Stimulated activated naive B cell treated with anti-CD40 and anti-IgM and Interleukin-4, amounts not matched to agents 10 μg/mL and 1 μg/mL and 100 μg/mL, for 72 hours (primary cell): ENCODE measurements at regions not wholly inside any gene's neighbourhood (a gene's known extent, or its start where the extent isn't known, plus 50 kb on each side); places are given as distances from the start of the nearest gene placed in this dataset.

Source experiments
- ATAC-seq, 2 donors: fragments of 150-1000 bp; cut with Tn5 transposase; replicated peaks; 2 replicates each; pipeline ENCODE4 v1.10.0; 2021; ENCODE audit warnings: moderate library complexity in 1 of 2
- DNase-seq: peaks from one replicate; pipeline ENCODE4 v3.0.0; 2021
- H3K27ac Mint-ChIP-seq: one replicate; pipeline ENCODE4 v1.8.0; 2022; ENCODE audit warnings: mild to moderate bottlenecking, mixed read lengths
- H3K27me3 Mint-ChIP-seq, 2 donors: one replicate each; pipeline ENCODE4 v1.8.0; 2022; ENCODE audit warnings: mixed read lengths in 2 of 2
- H3K36me3 Mint-ChIP-seq, 2 donors: one replicate each; pipeline ENCODE4 v1.8.0; 2022; ENCODE audit warnings: mixed read lengths in 2 of 2, mild to moderate bottlenecking in 1 of 2
- H3K4me1 Mint-ChIP-seq, 2 donors: one replicate each; pipeline ENCODE4 v1.8.0; 2022; ENCODE audit warnings: mixed read lengths in 2 of 2, mild to moderate bottlenecking in 1 of 2
- H3K4me3 Mint-ChIP-seq, 2 donors: one replicate each; pipeline ENCODE4 v1.8.0; 2022; ENCODE audit warnings: mild to moderate bottlenecking in 2 of 2, mixed read lengths in 2 of 2, moderate library complexity in 1 of 2
- H3K9me3 Mint-ChIP-seq, 2 donors: one replicate each; pipeline ENCODE4 v1.8.0; 2022; ENCODE audit warnings: mixed read lengths in 2 of 2, mild to moderate bottlenecking in 1 of 2

DNA sequence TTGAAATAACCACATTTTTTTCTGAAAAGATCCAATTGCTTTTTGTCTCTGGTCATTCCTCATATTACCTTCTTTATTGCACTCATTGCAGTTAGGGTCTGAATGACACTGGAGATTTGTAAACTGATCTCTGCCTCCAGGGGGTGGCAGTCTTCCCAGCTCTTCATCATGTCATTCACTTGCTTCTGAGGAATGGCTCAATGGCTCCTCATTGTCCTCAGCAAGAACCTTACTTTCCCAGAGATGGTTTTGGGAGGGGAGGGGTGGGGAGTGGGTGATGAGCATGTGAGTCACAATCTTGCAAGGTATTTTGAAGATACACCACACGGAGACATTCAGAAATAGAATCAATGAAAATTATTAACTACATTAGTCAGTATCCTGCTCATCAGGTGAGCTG, 159.8 kb upstream of the GAS1 start:
- peaks cover 3 to 4% of the 10 kb centered on the region in 2 donors for H3K9me3 Mint-ChIP-seq
- no peaks in the 10 kb centered on the region for H3K36me3 Mint-ChIP-seq
- H3K27ac Mint-ChIP-seq = no peak overlapping the region

DNA sequence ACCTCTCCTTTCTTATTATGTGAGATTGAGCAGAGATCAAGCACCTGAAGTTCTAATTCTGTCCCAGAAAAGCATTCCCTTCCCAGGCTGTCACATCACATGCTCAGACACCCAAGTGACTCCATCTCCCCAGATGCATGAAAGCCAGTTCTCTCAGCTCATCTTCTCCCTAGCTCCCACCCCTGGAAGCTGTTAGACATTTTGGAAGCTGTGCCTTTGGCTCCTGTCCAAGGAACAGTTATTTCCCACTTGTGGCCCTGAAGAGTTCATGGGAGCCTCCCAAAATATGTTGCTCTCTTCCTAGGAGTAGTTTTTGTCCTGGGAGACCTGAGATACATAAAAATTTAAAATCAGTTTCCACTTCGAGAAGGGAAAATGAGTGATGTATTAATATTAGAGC, 161.4 kb upstream of the GAS1 start:
- DNase-seq (no peak), ATAC-seq (no peak)
- H3K9me3 Mint-ChIP-seq = peaks cover 2 to 4% of the 10 kb centered on the region in 2 donors
- H3K4me3 Mint-ChIP-seq = no peak overlapping the region
- no peak overlapping the region for H3K27ac Mint-ChIP-seq
- no peaks in the 10 kb centered on the region for H3K27me3 Mint-ChIP-seq
- no peaks in the 10 kb centered on the region for H3K4me1 Mint-ChIP-seq
- no peaks in the 10 kb centered on the region for H3K36me3 Mint-ChIP-seq

More for the DNA sequence above, 159.8 kb upstream of the GAS1 start:
- Mint-ChIP-seq H3K4me3 (no peak overlapping the region), H3K27me3 (no peaks in the 10 kb centered on the region), H3K4me1 (no peaks in the 10 kb centered on the region)
- ATAC-seq (no peak), DNase-seq (no peak)

DNA sequence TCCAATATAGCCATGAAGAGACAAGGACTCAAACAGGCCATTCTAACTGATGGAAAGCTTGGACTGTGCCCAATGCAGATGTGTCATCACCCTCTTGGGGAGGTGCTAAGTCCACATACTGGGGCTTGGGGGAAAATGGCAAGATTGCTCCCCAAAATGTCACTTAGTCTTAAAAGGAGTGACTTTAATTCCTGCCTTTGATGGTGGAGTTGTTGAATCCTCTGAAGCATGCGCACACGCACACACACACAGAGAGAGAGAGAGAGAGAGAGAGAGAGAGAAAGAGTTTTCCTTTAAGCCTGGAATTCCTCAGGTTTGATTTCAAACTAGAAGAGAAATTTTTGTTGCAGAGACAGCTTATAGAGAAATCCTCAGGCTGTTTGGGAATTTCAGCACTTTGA, 161.9 kb upstream of the GAS1 start:
- no peaks in the 10 kb centered on the region for H3K27me3 Mint-ChIP-seq
- H3K27ac Mint-ChIP-seq = no peak overlapping the region
- H3K36me3 Mint-ChIP-seq = no peaks in the 10 kb centered on the region
- H3K4me1 Mint-ChIP-seq = no peaks in the 10 kb centered on the region
- peaks cover 2 to 4% of the 10 kb centered on the region in 2 donors for H3K9me3 Mint-ChIP-seq
- no peak for ATAC-seq
- H3K4me3 Mint-ChIP-seq = no peak overlapping the region
- DNase-seq = no peak

DNA sequence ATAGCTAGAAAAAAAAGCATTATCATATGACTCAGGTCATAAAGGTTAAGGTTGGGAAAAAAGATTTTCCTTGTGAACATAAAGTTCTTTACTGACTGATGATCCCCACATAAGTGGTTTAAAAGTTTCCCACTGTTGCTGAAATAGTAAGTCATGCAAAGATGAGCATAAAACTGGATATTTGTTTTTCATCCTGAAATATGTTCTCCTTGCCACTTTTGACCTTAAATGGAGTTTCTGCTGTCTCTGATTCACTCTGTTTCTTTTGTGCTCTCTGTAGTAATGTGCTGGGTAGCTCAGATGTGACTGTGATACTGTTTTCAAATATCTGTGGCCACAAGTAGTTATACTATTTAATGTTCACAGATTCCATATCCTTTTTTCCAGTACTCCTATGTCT, 162.5 kb upstream of the GAS1 start:
- H3K27ac Mint-ChIP-seq = no peak overlapping the region
- H3K36me3 Mint-ChIP-seq = no peaks in the 10 kb centered on the region
- no peaks in the 10 kb centered on the region for H3K27me3 Mint-ChIP-seq
- H3K4me3 Mint-ChIP-seq = no peak overlapping the region
- DNase-seq = no peak
- peaks cover 2 to 4% of the 10 kb centered on the region in 2 donors for H3K9me3 Mint-ChIP-seq
- no peaks in the 10 kb centered on the region for H3K4me1 Mint-ChIP-seq
- ATAC-seq = no peak

DNA sequence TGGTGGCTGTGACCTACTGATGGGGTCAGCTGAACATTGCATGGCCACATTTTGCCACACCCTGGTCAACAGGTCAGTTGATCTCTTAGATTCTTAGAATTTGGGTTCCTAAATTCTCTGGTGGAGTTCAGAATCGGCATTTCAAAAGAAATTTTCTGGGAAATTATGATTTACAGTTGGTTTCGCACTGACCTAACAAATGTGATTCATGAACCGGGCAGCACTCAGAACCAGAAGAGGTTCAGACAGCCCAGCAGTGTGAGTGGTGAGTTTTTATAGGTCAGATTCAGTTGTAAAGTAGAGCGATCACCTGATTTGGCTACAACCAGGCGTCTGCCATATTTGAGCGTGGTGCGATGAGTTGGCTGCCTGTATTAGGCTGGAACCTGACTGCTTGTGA, 163.7 kb upstream of the GAS1 start:
- Mint-ChIP-seq H3K27me3 (no peaks in the 10 kb centered on the region), H3K9me3 (peaks cover 2 to 4% of the 10 kb centered on the region in 2 donors), H3K4me3 (no peak overlapping the region), H3K27ac (no peak overlapping the region), H3K4me1 (no peaks in the 10 kb centered on the region), H3K36me3 (no peaks in the 10 kb centered on the region)
- ATAC-seq (no peak), DNase-seq (no peak)

DNA sequence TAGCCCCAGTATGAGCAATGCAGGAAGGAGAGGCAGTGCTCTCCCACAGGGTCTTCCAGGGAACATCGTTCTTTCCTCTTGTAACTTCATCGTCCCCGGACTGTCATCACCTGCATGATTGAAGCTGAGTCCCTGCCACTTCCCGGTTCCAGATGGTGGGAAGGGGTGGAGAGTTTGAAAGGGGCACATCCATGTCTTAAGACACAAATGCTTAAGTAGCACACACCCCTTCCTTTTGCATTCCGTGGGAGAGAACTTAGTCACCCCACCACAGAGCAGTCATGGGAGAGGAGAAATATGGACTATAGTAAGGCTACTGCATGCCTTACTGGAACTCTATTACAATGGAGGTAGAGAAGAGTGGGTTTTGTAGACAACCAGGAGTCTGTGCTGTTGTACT, 165.3 kb upstream of the GAS1 start:
- H3K27ac Mint-ChIP-seq = no peak overlapping the region
- peaks cover 2 to 4% of the 10 kb centered on the region in 2 donors for H3K9me3 Mint-ChIP-seq
- no peak overlapping the region for H3K4me3 Mint-ChIP-seq
- DNase-seq (no peak), ATAC-seq (no peak)
- H3K36me3 Mint-ChIP-seq = no peaks in the 10 kb centered on the region
- no peaks in the 10 kb centered on the region for H3K4me1 Mint-ChIP-seq
- no peaks in the 10 kb centered on the region for H3K27me3 Mint-ChIP-seq

DNA sequence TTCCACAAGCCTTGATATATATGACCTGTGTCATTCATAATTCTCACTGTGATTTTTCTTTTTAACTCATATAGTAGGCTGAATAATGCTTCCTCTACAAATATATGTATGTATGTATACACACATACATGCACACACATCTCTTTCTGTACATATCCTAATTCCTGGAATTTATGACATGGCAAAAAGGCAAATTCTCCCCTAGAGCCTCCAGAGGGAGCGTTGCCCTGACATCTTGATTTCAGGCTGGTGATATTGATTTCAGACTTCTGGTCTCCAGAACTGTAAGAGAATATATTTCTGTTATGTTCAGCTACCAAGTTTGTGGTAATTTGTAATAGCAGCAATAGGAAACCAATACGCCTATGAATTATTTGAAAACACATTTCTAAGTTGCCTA, 166.6 kb upstream of the GAS1 start:
- H3K36me3 Mint-ChIP-seq = no peaks in the 10 kb centered on the region
- DNase-seq (no peak), ATAC-seq (no peak)
- H3K4me1 Mint-ChIP-seq = no peaks in the 10 kb centered on the region
- H3K27me3 Mint-ChIP-seq = no peaks in the 10 kb centered on the region
- no peak overlapping the region for H3K27ac Mint-ChIP-seq
- H3K9me3 Mint-ChIP-seq = peaks cover 2 to 4% of the 10 kb centered on the region in 2 donors
- H3K4me3 Mint-ChIP-seq = no peak overlapping the region

DNA sequence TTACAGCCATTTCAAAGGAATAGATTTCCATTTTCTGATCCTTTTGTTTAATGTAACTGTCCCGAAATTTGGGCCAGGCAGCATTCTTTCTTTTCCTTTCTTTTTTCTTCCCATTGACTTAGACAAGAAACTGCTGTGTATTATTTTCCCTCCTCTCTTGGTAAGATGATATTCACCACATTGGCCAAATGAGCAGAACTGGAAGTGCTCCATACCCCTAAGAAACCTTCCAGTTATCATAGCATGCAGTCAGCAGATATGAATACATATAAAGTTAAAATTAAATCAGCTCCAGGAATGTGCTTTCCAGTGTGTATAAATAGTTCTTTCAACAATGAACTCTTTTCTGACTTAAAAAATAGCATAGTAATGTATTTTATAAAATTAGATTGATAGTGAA, 168.5 kb upstream of the GAS1 start:
- Mint-ChIP-seq H3K36me3 (no peaks in the 10 kb centered on the region), H3K4me3 (no peak overlapping the region), H3K9me3 (peaks cover 2 to 4% of the 10 kb centered on the region in 2 donors), H3K27me3 (no peaks in the 10 kb centered on the region), H3K27ac (no peak overlapping the region), H3K4me1 (no peaks in the 10 kb centered on the region)
- ATAC-seq (no peak), DNase-seq (no peak)

DNA sequence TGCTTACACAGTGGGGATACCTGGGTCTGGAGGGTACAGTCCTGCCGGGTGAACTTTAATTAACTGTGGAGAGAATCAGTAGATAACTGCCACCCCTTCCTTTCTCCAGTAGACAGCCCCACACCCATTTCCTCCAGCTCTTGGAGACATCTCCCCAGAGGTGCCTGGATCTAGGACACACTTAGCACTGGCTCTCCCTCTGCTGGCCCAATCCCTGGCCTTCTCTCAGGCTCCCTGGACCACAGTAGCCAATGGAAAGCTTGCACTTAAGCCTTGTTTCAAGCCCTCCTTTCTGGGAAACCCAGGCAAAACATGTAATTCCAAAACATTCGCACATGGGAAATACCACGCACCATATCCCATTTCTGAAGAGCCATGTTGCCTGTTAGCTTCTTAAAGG, 169.2 kb upstream of the GAS1 start:
- ATAC-seq (no peak), DNase-seq (no peak)
- H3K36me3 Mint-ChIP-seq = no peaks in the 10 kb centered on the region
- H3K27me3 Mint-ChIP-seq = no peaks in the 10 kb centered on the region
- H3K9me3 Mint-ChIP-seq = peaks cover 2 to 3% of the 10 kb centered on the region in 2 donors
- H3K4me1 Mint-ChIP-seq = no peaks in the 10 kb centered on the region
- no peak overlapping the region for H3K4me3 Mint-ChIP-seq
- no peak overlapping the region for H3K27ac Mint-ChIP-seq

DNA sequence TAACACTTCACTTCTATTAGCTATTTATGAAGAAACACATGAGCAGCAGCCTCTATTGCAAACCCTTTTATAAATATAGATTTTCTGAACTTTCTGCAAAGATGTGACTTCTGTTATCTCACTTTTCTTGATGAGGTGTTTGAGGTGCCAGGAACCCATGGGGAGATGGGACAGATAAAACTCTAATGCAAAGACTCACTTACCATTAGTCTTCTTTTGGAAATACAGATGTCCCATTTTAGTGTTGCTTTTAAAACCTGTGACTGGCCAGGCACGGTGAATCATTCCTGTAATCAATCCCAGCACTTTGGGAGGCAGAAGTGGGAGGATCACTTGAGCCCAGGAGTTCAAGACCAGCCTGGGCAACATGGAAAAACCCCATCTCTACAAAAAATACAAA, 171.3 kb upstream of the GAS1 start:
- no peak for DNase-seq
- Mint-ChIP-seq H3K9me3 (peaks cover 0 to 2% of the 10 kb centered on the region in 2 donors), H3K36me3 (no peaks in the 10 kb centered on the region), H3K4me1 (no peaks in the 10 kb centered on the region), H3K27me3 (no peaks in the 10 kb centered on the region), H3K27ac (no peak overlapping the region), H3K4me3 (no peak overlapping the region)
- no peak for ATAC-seq

DNA sequence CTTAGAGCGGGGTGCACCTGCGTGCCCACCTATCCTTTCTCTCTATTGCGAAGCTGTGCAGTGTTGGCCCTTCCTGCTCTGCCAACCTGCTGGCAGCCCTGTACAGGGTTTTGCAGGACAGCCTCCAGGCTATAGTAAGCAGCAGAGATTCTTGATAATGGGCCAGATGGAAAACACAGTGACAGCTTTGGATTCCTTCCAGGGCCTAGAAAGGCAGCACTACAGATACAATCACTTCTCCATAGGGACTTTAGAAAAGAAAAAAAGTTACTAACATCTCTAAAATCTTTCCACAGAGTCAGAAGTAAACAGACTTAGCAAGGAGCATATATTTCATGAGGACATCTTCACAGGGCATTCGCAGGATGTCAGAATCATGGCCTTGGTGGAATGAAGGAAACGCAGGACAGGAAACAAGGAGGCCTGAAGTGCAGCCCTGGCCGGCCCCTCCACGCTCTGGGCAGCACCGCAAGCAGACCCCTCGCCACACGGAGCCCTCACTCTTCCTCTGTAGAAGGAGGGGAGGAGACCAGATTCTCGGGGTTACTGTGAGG, 172.1 kb upstream of the GAS1 start:
- no peaks in the 10 kb centered on the region for H3K27me3 Mint-ChIP-seq
- H3K4me1 Mint-ChIP-seq = no peaks in the 10 kb centered on the region
- no peaks in the 10 kb centered on the region for H3K36me3 Mint-ChIP-seq
- ATAC-seq (no peak), DNase-seq (no peak)
- H3K4me3 Mint-ChIP-seq = no peak overlapping the region
- H3K9me3 Mint-ChIP-seq = peaks cover 0 to 2% of the 10 kb centered on the region in 2 donors
- H3K27ac Mint-ChIP-seq = no peak overlapping the region

DNA sequence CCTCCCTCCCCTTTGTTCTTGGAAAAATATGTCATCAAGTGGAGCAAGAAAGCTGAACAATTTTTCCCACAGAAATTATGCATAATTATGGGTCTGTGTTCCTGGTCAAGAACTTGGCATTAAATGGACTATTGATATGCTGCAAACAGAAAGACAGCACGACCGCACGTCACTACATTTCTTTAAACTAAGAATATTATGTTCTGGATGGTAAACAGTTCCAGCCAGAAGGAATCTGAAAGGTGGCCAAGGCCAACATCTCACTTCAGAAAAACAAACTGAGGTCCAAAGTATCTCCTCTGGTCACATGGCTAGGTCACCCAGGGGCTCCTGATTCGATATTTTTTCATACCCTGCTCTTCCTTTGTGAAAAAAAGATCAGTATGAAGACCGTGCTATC, 173.3 kb upstream of the GAS1 start:
- peaks cover 0 to 2% of the 10 kb centered on the region in 2 donors for H3K27me3 Mint-ChIP-seq
- peaks cover 0 to 3% of the 10 kb centered on the region in 2 donors for H3K9me3 Mint-ChIP-seq
- H3K36me3 Mint-ChIP-seq = no peaks in the 10 kb centered on the region
- H3K4me3 Mint-ChIP-seq = no peak overlapping the region
- H3K27ac Mint-ChIP-seq = no peak overlapping the region
- ATAC-seq = no peak
- DNase-seq = no peak
- H3K4me1 Mint-ChIP-seq = no peaks in the 10 kb centered on the region

DNA sequence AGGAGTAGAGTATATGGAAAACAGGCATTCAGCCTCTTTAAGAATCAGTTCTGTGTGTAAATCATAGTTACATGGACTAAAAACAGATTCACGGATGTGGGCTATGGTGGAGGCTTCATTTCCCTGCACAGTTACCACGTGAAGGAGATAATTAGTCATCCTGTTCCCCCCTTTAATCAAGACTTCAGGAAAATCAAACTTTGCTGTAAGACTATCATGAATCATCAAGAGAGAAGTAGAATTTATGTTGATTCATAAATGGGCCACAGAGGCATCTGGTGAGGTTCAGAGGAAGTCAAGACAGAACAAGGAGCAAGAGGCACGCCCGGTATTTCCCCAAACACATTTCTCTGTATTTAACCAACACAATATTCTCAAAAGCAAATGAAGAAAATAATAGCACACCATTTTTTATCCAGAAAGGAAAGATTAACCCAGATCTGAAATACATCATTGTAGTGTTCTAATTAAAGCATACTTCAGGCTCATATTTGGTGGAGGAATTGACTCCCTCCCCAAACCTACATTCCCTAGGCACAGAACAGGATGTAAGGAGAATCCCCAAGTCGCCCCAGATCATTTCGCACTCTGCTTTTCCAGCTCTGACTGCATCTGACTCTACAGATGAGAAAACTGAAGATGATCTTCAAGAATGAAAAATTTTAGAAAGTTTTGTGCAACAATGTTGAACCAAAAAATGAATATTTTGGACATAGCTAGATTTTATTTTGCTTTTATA, 175.8 kb upstream of the GAS1 start:
- Mint-ChIP-seq H3K27me3 (peaks cover 4 to 5% of the 10 kb centered on the region in 2 donors), H3K36me3 (no peaks in the 10 kb centered on the region), H3K27ac (no peak overlapping the region), H3K4me1 (no peaks in the 10 kb centered on the region), H3K4me3 (no peak overlapping the region), H3K9me3 (peaks cover 0 to 6% of the 10 kb centered on the region in 2 donors)
- no peak for DNase-seq
- ATAC-seq = no peak

DNA sequence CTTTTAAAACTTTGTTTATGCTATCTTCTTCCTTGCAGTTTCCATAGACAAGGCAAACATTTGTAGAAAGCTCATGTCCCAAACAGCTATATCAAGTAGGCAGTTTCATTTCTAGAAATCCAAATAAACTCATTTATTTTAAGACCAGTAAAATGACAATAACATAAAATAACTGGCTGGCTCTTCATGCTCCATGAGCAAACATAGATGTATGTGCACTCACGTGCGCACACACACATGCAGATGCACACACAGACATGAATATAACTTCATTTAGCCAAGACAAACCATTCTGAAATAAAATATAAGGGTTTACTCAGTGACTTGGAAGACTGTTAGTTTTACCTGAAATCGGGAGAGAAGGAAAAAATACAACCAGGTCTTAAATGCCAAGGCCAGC, 176.5 kb upstream of the GAS1 start:
- no peak for DNase-seq
- H3K9me3 Mint-ChIP-seq = peaks cover 0 to 6% of the 10 kb centered on the region in 2 donors
- H3K36me3 Mint-ChIP-seq = no peaks in the 10 kb centered on the region
- no peak for ATAC-seq
- no peak overlapping the region for H3K27ac Mint-ChIP-seq
- H3K4me1 Mint-ChIP-seq = no peaks in the 10 kb centered on the region
- no peak overlapping the region for H3K4me3 Mint-ChIP-seq
- peaks cover 4 to 5% of the 10 kb centered on the region in 2 donors for H3K27me3 Mint-ChIP-seq

DNA sequence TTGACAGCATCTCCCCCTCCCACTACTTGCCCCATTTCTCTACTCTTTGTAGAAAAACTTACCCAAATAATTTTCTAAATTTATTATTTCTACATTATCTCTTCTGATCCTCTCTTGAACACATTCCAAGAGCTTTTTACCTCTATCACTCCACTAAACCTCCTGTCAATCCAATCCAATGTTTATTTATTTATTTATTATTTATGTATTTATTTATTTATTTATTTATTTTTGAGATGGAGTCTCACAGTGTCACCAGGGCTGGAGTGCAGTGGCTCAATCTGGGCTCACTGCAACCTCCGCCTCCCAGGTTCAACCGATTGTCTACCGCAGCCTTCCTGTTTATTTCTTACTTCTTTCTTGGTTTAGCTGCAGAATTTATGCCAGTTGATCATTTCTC, 178.5 kb upstream of the GAS1 start:
- no peak for ATAC-seq
- Mint-ChIP-seq H3K9me3 (peaks cover 0 to 5% of the 10 kb centered on the region in 2 donors), H3K4me3 (no peak overlapping the region), H3K36me3 (no peaks in the 10 kb centered on the region), H3K4me1 (no peaks in the 10 kb centered on the region), H3K27me3 (peaks cover 4 to 5% of the 10 kb centered on the region in 2 donors), H3K27ac (no peak overlapping the region)
- DNase-seq = no peak
